ENCODE measurements at regions not wholly inside any gene's neighbourhood (a gene's known extent, or its start where the extent isn't known, plus 50 kb on each side); places are given as distances from the start of the nearest gene placed in this dataset.

- DNase-seq: no peak
Observed at GRCh38 chr14:104293231-104293841, 154.9 kb downstream of the KIF26A start.

- DNase-seq: no peak
Observed at GRCh38 chr14:104293851-104294627, 155.7 kb downstream of the KIF26A start.

DNA sequence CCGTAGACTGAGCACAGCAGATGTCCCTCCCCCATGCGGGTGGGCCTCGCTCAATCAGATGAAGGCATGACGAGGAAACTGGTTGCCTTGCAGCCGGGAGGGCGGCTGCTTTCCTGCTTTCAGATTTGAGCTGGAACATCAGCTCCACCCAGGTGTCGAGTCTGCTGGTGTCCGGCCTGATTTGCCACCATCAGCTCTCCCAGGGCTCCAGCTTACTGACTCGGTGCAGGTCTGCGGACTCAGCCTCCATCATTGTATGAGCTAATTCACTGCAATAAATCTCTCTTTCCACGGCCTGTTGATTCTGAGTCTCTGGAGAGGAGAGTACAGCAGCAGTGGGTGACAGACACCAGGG lies 156.2 kb downstream of the KIF26A start:
- DNase-seq: no peak

DNA sequence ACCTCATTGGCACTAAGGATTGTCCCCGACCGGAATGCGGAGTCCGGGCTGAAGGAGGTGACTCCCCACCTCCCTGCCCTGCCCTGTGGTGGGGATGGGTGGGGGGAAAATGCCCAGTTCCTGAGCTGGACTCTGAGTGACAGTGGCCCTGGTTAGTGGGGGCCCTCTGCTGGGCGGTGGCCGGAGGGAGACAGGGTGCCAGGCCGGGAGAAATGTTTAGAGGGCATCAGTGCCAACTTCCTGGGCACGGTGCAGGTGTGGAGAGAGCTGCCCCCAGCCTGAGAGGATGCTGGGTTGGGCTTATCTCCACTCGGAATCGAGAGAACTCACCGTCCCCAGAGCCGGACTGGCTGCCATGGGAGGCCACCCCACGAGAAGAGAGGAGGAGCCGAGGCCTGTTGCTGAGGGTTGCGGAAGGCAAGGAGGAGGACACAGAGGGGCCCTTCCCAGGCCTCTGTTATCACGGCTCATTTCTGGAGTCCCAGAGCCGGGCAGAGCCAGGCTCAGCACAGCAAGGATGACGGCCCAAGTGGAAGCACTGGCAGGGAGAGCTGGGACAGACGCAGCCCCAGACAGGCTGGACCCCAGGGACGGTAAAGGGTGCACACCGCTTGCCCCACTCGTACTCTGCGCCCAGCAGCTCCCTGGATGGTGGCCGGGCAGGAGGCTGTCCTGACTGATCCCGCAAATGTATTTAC lies 156.7 kb downstream of the KIF26A start:
- DNase-seq: no peak

GRCh38 chr14:104295681-104296387 lies 157.4 kb downstream of the KIF26A start:
- DNase-seq: no peak

DNA sequence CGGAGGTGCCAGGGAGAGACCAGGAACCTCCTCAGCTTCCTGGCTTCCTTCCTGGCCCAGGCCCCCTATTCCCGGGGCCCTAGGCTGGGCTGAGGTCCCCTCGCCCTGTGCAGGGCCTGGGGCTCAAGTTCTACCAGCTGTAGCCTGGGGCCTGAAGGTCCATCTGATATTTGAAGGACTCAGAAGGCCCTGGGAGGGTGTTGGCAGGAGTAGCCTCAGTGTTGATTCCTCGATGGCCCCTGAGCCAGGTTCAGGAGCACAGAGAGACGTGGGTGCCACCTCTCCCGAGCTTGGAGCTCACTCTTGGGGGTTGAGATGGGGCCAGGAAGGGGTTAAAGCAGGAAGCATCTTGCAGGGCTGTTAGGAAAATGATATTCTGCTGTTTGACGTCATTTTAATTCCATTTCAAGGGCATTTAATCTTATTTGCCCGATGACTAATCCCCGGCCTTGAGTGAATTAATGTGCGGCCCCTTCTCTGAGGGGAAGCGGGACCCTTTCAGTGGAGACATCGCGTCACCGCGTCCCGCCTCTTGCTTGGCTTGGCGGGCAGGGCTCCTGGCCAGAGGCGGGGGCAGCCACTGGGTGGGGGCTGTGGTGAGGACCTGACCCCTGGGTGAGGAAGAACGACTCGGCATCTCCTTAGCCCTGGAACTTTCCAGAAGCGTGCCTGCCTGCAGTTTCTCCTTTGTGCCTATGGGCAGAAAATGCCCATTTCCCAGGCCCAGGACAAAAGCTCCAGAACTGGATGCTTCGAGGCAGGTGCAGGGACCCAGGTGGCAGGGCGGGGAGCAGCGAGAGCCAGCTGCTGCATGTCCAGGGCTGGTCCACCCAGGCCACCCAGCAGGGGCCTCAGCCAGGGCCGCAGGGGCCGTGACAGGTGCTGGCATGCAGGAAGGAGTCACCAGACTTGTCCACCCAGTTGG lies 158.3 kb downstream of the KIF26A start:
- no peak for DNase-seq

GRCh38 chr14:104297313-104297704 lies 158.9 kb downstream of the KIF26A start:
- DNase-seq: no peak

DNA sequence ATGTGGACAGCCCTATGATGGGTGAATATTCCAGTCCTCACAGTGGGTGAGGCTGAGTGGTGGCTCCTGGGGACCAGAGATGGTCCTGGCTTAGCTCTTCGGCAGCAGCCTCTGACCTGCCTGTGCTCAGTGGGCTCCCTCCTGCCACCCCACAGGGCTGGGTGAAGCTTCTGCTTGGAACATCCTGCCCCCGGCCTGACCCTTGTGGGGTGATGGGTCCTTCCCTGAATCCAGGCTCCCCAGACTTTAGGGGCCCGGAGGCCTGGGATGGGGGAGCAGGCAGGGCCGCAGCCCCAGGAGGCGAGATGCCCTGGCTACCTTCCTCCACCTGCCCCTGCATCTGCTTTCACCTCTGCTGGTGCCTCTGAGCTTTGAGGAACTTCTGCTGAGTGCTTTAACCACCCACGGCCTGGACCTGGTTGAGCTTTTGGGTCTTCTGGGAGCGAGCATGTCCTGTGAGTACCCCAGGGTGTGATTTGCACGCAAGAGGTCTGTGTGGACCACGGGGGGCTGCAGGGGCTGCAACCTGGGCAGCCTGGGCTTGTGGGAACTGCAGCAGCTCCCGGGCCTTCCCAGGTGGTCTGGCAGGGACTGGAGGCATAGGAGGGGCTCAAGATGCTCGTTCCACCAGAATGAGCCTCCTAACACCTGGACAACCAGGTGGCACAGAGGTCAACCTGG lies 159.5 kb downstream of the KIF26A start:
- DNase-seq: no peak

- DNase-seq: no peak
Observed at GRCh38 chr14:104298458-104298857, 160.1 kb downstream of the KIF26A start.

- no peak for DNase-seq
Observed at GRCh38 chr14:104299993-104300761, 161.8 kb downstream of the KIF26A start.

- DNase-seq: no peak
Observed at GRCh38 chr14:104301731-104302460, 163.5 kb downstream of the KIF26A start.

GRCh38 chr14:104302794-104303405 lies 164.5 kb downstream of the KIF26A start:
- no peak for DNase-seq

GRCh38 chr14:104303705-104304425 lies 165.5 kb downstream of the KIF26A start:
- no peak for DNase-seq

- no peak for DNase-seq
Observed at GRCh38 chr14:104304451-104305351, 166.3 kb downstream of the KIF26A start.

GRCh38 chr14:104305511-104306449 lies 167.4 kb downstream of the KIF26A start:
- no peak for DNase-seq

DNA sequence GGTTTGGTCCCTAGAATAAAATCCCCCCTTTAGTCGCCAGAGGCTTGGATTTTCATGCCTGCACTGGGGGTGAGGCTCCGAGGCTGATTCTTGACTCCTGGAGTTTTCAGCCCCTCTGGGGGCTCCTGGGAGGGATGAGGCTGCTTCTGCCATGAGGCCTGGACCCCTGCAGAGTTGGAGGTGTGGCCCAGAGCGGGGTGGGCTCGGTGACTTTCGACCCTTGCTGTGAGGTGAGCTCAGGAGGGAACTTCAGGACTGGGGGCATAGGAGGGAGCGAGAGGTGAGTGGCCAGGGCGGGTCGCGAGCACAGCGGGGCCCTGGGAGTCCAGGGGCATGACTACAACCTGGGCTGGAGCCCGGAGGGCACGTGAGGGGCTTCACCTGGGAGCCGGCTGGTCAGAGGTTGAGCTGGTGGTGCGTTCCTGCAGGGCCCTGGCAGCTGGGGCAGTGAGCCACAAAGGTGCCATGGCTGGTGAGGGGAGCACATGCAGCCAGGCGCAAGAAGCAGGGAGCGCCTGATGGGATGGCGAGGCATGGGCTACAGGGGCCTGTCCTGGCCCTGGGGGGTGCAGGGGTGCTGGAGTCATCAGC lies 168.2 kb downstream of the KIF26A start:
- no peak for DNase-seq
